Uterus (tissue), 2 donors: ENCODE measurements at regions not wholly inside any gene's neighbourhood (a gene's known extent, or its start where the extent isn't known, plus 50 kb on each side); places are given as distances from the start of the nearest gene placed in this dataset.

ENCODE experiments used
- POLR2A ChIP-seq, 2 donors: fragments of 450-650 bp; IDR thresholded peaks; one replicate each; pipeline ENCODE4 v1.6.1; 2016; ENCODE audit warnings: antibody characterized with exemption in 2 of 2, mild to moderate bottlenecking in 1 of 2, moderate library complexity in 1 of 2
- TF ChIP-seq, protein P1 (sequence below), 4 experiments: fragments of 200-600 bp in 2 of 4; fragments of 450-650 bp in 2 of 4; sonication (generic) in 2 of 4; IDR thresholded peaks; one replicate each; pipeline ENCODE4 v1.5.1; 2016 to 2019; ENCODE audit warnings: antibody characterized with exemption in 4 of 4, mild to moderate bottlenecking in 2 of 4, moderate library complexity in 1 of 4

DNA sequence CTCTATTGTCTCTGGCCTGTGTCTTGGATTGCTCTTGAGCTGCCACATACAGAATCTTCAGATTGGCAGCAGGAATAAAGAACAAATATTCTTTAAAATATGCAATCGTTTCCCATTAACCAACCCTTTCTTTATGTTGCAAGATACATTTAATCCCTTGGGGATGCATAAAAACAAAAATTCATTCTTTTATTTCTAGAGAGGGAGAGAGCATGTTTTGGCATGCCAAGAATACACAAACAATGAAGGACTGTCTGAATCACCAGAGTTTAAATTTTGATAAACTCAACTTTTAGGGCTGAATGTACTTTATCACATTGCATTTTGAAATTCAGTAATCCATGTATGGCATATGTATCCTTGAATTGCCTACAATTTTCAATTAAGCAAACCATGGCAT is 154.3 kb upstream of the SEMA3D start:
- no peak for TF ChIP-seq POLR2A (IDR thresholded peaks at IDR 0.05)
- TF ChIP-seq, protein P1, sequence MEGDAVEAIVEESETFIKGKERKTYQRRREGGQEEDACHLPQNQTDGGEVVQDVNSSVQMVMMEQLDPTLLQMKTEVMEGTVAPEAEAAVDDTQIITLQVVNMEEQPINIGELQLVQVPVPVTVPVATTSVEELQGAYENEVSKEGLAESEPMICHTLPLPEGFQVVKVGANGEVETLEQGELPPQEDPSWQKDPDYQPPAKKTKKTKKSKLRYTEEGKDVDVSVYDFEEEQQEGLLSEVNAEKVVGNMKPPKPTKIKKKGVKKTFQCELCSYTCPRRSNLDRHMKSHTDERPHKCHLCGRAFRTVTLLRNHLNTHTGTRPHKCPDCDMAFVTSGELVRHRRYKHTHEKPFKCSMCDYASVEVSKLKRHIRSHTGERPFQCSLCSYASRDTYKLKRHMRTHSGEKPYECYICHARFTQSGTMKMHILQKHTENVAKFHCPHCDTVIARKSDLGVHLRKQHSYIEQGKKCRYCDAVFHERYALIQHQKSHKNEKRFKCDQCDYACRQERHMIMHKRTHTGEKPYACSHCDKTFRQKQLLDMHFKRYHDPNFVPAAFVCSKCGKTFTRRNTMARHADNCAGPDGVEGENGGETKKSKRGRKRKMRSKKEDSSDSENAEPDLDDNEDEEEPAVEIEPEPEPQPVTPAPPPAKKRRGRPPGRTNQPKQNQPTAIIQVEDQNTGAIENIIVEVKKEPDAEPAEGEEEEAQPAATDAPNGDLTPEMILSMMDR (IDR thresholded peaks at IDR 0.05), result no peak
